KMS-11 (cell line): ENCODE measurements at regions not wholly inside any gene's neighbourhood (a gene's known extent, or its start where the extent isn't known, plus 50 kb on each side); places are given as distances from the start of the nearest gene placed in this dataset.
A peak's percentile ranks its signal among the peaks of the same experiment; 100 is the strongest.

Experiments used
- H2AFZ ChIP-seq: fragments of 200-600 bp; sonication (generic); 2 replicates; pipeline ENCODE4 v1.6.1; 2016; ENCODE audit warnings: antibody characterized with exemption, mixed run types, low read depth
- H3K27ac ChIP-seq: fragments of 200-600 bp; sonication (generic); 2 replicates; pipeline ENCODE4 v1.6.1; 2016; ENCODE audit warnings: mild to moderate bottlenecking, mixed run types
- H3K27me3 ChIP-seq: fragments of 200-600 bp; sonication (generic); 2 replicates; pipeline ENCODE4 v1.6.1; 2017; ENCODE audit warnings: mild to moderate bottlenecking, low read depth, mixed run types, moderate library complexity; ENCODE audit not compliant: insufficient read depth
- H3K36me3 ChIP-seq: fragments of 200-600 bp; sonication (generic); 2 replicates; pipeline ENCODE4 v1.6.1; 2017; ENCODE audit warnings: mild to moderate bottlenecking, mixed run types; ENCODE audit not compliant: insufficient read depth
- H3K4me1 ChIP-seq: fragments of 200-600 bp; sonication (generic); 2 replicates; pipeline ENCODE4 v1.6.1; 2016; ENCODE audit warnings: mild to moderate bottlenecking, low read depth, mixed run types; ENCODE audit not compliant: poor library complexity, severe bottlenecking
- H3K4me2 ChIP-seq: fragments of 200-600 bp; sonication (generic); 2 replicates; pipeline ENCODE4 v1.7.0; 2016; ENCODE audit warnings: mild to moderate bottlenecking, mixed run types
- H3K4me3 ChIP-seq: fragments of 200-600 bp; sonication (generic); IDR thresholded peaks from 2 replicates; pipeline ENCODE4 v1.6.1; 2017; ENCODE audit warnings: low read depth, low read length, mixed read lengths; ENCODE audit not compliant: insufficient read depth
- H3K79me2 ChIP-seq: fragments of 200-600 bp; sonication (generic); 2 replicates; pipeline ENCODE4 v1.6.1; 2016; ENCODE audit warnings: low read depth, mixed run types; ENCODE audit not compliant: insufficient read depth
- H3K9ac ChIP-seq: fragments of 200-600 bp; sonication (generic); 2 replicates; pipeline ENCODE4 v1.6.1; 2016; ENCODE audit warnings: mild to moderate bottlenecking, mixed run types
- H4K20me1 ChIP-seq: fragments of 200-600 bp; sonication (generic); 2 replicates; pipeline ENCODE4 v1.6.1; 2016; ENCODE audit warnings: mild to moderate bottlenecking, mixed run types; ENCODE audit not compliant: insufficient read depth
- CTCF ChIP-seq: fragments of 200-600 bp; sonication (generic); conservative IDR thresholded peaks from 2 replicates; pipeline ENCODE4 v1.6.1; 2017; ENCODE audit warnings: low read depth, mild to moderate bottlenecking, antibody characterized with exemption, low read length, moderate library complexity, mixed read lengths

- no peak for TF ChIP-seq CTCF
- Histone ChIP-seq H3K27me3 (no peaks in the 10 kb centered on the region), H3K4me1 (no peaks in the 10 kb centered on the region), H2AFZ (no peak overlapping the region), H3K27ac (no peak overlapping the region), H3K36me3 (no peaks in the 10 kb centered on the region), H3K79me2 (no peaks in the 10 kb centered on the region), H3K4me3 (no peak overlapping the region), H4K20me1 (no peaks in the 10 kb centered on the region), H3K9ac (no peak overlapping the region), H3K4me2 (no peak overlapping the region)
Observed at GRCh38 chr22:49306632-49307480, 520.8 kb downstream of the BRD1 start.

DNA sequence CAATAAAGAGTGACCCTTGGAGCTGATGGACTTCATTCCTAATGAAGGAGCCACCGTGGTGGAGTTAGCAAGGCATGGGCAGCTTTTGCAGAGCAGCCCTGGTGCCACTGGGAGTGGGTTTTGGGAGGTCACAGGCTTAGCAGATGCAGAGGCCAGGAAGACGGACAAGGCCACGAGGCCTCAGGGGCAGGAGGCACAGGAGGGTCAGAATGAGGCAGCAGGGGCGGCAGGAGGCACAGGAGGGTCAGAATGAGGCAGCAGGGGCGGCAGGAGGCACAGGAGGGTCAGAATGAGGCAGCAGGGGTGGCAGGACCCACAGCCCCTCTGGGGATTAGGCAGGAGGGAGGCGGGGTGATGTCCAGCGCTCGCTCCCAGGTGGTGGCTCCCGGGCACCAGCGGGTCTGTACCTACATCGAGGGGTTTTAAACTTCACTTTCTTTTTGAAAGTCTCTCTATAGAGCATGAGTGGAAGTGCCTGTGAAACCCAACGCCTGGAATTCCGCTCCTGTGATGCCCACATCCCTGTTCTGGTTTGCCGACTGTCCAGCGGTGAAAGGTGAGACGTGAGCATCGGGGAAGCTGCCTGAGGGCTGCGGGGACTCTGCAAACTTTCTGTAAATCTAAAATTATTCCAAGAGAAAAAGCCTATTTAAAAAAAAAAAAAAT lies 521.6 kb downstream of the BRD1 start:
- no peaks in the 10 kb centered on the region for H3K27me3 ChIP-seq
- no peaks in the 10 kb centered on the region for H3K79me2 ChIP-seq
- H3K4me3 ChIP-seq = no peak overlapping the region
- no peak overlapping the region for H3K27ac ChIP-seq
- H3K36me3 ChIP-seq = no peaks in the 10 kb centered on the region
- H4K20me1 ChIP-seq = no peaks in the 10 kb centered on the region
- no peak overlapping the region for H2AFZ ChIP-seq
- TF ChIP-seq CTCF = no peak
- H3K4me2 ChIP-seq = no peak overlapping the region
- H3K4me1 ChIP-seq = no peaks in the 10 kb centered on the region
- no peak overlapping the region for H3K9ac ChIP-seq

DNA sequence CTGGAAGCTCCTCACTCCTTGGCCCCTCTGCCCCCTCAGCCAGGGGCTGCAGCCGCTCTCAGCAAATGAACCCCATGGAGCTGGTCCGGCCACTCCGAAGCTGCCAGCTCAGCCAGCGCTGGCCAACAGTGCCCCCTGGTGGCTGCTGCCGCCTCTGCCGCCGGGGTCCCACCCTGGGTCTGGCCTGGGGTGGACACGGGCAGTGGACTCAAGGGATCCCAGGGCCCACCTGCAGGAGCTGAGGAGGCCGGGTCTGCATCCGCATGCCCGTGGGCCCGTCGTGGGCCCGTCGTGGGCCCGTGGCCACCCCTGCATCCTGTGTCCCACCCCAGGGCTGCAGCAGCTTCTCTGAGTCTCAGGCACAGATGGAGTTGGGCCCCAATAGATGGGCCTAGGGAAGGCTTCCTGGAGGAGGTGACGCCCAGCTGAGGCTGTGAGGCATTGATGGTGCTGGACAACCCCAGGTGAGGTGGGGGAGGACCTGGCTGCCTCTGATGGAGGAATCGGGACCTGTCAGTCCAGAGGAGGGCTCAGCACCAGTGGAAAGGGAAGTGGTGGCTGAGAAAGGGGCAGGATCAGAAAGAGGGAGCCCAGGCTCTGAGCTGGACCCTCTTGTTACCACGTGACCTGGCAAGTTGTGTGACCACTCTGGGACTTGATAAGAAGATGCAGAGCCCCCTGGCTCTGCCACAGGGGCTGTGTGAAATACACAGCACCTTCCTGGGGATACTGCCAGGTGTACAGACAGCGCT lies 522.3 kb downstream of the BRD1 start:
- Histone ChIP-seq H3K4me2 (no peak overlapping the region), H4K20me1 (no peaks in the 10 kb centered on the region), H2AFZ (no peak overlapping the region), H3K4me1 (no peaks in the 10 kb centered on the region), H3K79me2 (no peaks in the 10 kb centered on the region), H3K27me3 (no peaks in the 10 kb centered on the region), H3K4me3 (no peak overlapping the region), H3K36me3 (no peaks in the 10 kb centered on the region), H3K9ac (no peak overlapping the region), H3K27ac (no peak overlapping the region)
- peak; percentile 54 for TF ChIP-seq CTCF

DNA sequence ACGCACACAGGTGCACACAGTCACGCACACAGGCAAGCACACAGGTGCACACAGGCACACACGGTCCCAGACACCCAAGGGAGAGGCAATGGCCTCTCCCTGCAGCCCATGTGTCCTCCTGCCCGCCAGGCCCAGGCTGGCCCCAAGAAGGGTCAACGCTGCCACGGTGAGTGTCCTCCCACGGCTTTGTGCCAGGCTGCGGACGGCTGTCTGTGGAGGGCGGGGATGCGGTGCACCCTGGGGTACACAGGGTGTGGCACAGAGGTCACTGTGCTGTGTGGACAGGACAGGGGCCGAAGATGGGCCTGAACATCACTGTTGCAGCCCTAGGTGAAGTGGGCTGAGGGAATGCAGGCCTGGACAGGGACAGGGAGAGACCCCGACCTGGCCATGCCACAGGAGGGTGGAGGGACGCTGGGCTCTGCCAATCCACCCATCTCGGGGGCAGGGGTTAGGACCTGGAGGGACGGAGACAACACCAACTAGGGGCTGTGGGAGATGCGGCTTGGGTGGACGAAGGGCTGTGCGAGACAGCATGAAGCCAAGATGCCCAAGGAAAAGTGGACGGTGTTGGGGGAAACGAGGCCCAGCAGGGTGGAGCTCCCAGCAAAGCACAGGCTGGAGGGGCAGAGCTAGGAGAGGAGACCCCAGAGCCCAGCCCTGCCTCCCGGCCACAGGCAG lies 523.8 kb downstream of the BRD1 start:
- no peak overlapping the region for H3K27ac ChIP-seq
- H2AFZ ChIP-seq = no peak overlapping the region
- no peaks in the 10 kb centered on the region for H3K27me3 ChIP-seq
- no peaks in the 10 kb centered on the region for H4K20me1 ChIP-seq
- H3K36me3 ChIP-seq = no peaks in the 10 kb centered on the region
- no peaks in the 10 kb centered on the region for H3K4me1 ChIP-seq
- TF ChIP-seq CTCF = no peak
- no peak overlapping the region for H3K9ac ChIP-seq
- H3K4me3 ChIP-seq = no peak overlapping the region
- H3K4me2 ChIP-seq = no peak overlapping the region
- no peaks in the 10 kb centered on the region for H3K79me2 ChIP-seq
